DND-41 (cell line): ENCODE measurements at regions not wholly inside any gene's neighbourhood (a gene's known extent, or its start where the extent isn't known, plus 50 kb on each side); places are given as distances from the start of the nearest gene placed in this dataset.

Experiments
- CTCF ChIP-seq: IDR thresholded peaks from 2 replicates; pipeline ENCODE4 v1.5.1; 2012; ENCODE audit warnings: borderline replicate concordance, low read length, moderate library complexity, mild to moderate bottlenecking; ENCODE audit not compliant: poor library complexity, severe bottlenecking; ENCODE audit errors: extremely low read depth
- EZH2 ChIP-seq: IDR thresholded peaks from 3 replicates; pipeline ENCODE4 v1.6.1; 2012; ENCODE audit warnings: borderline replicate concordance, low read depth, mild to moderate bottlenecking, moderate library complexity, low read length, inconsistent platforms; ENCODE audit not compliant: severe bottlenecking

- TF ChIP-seq CTCF (no peak), EZH2 (no peak)
Measured at GRCh38 chr9:134490446-134490845, 151.2 kb upstream of the COL5A1 start.
